K562 (cell line): ENCODE measurements at regions not wholly inside any gene's neighbourhood (a gene's known extent, or its start where the extent isn't known, plus 50 kb on each side); places are given as distances from the start of the nearest gene placed in this dataset.

Source experiments
- ATAC-seq: fragments of 200-7000 bp; cut with Tn5 transposase; 3 replicates; pipeline ENCODE4 v1.9.1; 2020; ENCODE audit warnings: moderate library complexity
- BruUV-seq: library from RNA; stranded (reverse); fragments of 400-500 nt; replicated peaks from 2 replicates; lab custom pipeline; 2021; lab: Mats Ljungman, UMichigan
- CTCF ChIA-PET: fragments of 300-600 bp; formaldehyde crosslinking; extraction: SDS; loops from one replicate; lab custom pipeline; 2021; ENCODE audit warnings: low intra/inter-chr PET ratio; lab: Yijun Ruan, JAX
- POLR2A ChIA-PET: fragments of 300-600, 350-650 bp; sonication (Branson Sonifier 250); formaldehyde crosslinking; extraction: SDS; loops from one replicate; lab custom pipeline; 2021; ENCODE audit warnings: antibody characterized with exemption, inconsistent platforms; lab: Yijun Ruan, JAX
- DNase-seq, 4 experiments: peaks; one replicate each; pipeline versions ENCODE4 v3.0.0 to v3.0.0-alpha.2; 2011 to 2018; ENCODE audit warnings: low spot score in 3 of 4, mixed read lengths in 3 of 4; ENCODE audit errors: extremely low read depth in 1 of 4
- FAIRE-seq: peaks from 2 replicates; lab custom pipeline; 2011; peaks lifted over from hg19 to GRCh38; lab: Jason Lieb, UNC
- H2AFZ ChIP-seq: 2 replicates; pipeline ENCODE4 v1.6.0; 2011; ENCODE audit warnings: low read depth, low read length, control low read depth, inconsistent platforms
- H3K27ac ChIP-seq: fragments of 200-600 bp; 3 replicates; pipeline ENCODE4 v1.8.0; 2011; ENCODE audit warnings: low read depth, mild to moderate bottlenecking, control low read depth, inconsistent platforms, low read length, moderate library complexity, mixed read lengths; ENCODE audit errors: extremely low read depth
- H3K27me3 ChIP-seq, 2 experiments: fragments of 300-600 bp in 1 of 2; 2 replicates in 1 of 2; 3 replicates in 1 of 2; pipeline versions ENCODE4 v1.6.0 to v1.8.0; 2011; ENCODE audit warnings: inconsistent platforms in 2 of 2, low read length in 2 of 2, mild to moderate bottlenecking in 1 of 2, mixed read lengths in 1 of 2, moderate library complexity in 1 of 2; ENCODE audit not compliant: control insufficient read depth in 2 of 2, insufficient read depth in 2 of 2
- H3K36me3 ChIP-seq: fragments of 300-600 bp; 3 replicates; pipeline ENCODE4 v1.8.0; 2011; ENCODE audit warnings: mild to moderate bottlenecking, low read length, inconsistent platforms; ENCODE audit not compliant: control insufficient read depth, insufficient read depth
- H3K4me1 ChIP-seq, 2 experiments: fragments of 200-600 bp in 1 of 2; replicated peaks in 1 of 2; 2 replicates in 1 of 2; 3 replicates in 1 of 2; pipeline versions ENCODE4 v1.5.1 to v1.8.0; 2011; ENCODE audit warnings: inconsistent platforms in 2 of 2, low read length in 2 of 2, mild to moderate bottlenecking in 1 of 2, mixed read lengths in 1 of 2, moderate library complexity in 1 of 2; ENCODE audit not compliant: control insufficient read depth in 2 of 2, insufficient read depth in 2 of 2
- H3K4me2 ChIP-seq: 2 replicates; pipeline ENCODE4 v1.6.1; 2011; ENCODE audit warnings: low read length, control low read depth, inconsistent platforms, mixed read lengths; ENCODE audit not compliant: insufficient read depth
- H3K4me3 ChIP-seq: fragments of 200-600 bp; sonication (generic), shearing (Covaris generic); 2 replicates; pipeline ENCODE4 v1.5.1; 2016; ENCODE audit warnings: control low read depth, inconsistent platforms
- H3K79me2 ChIP-seq: fragments of 200-600 bp; 3 replicates; pipeline ENCODE4 v1.8.0; 2011; ENCODE audit warnings: low read length, inconsistent platforms; ENCODE audit not compliant: control insufficient read depth, insufficient read depth
- H3K9ac ChIP-seq, 2 experiments: 2 replicates each; pipeline versions ENCODE4 v1.6.0 to v1.6.1; 2011; ENCODE audit warnings: low read depth in 2 of 2, low read length in 2 of 2, control low read depth in 1 of 2, inconsistent platforms in 1 of 2, mild to moderate bottlenecking in 1 of 2, mixed read lengths in 1 of 2; ENCODE audit not compliant: insufficient read depth in 1 of 2
- H3K9me1 ChIP-seq: one replicate; pipeline ENCODE4 v1.6.0; 2011; ENCODE audit warnings: inconsistent platforms, mild to moderate bottlenecking, low read length, moderate library complexity; ENCODE audit not compliant: control insufficient read depth, insufficient read depth
- H3K9me3 ChIP-seq: replicated peaks from 2 replicates; pipeline ENCODE4 v1.5.1; 2011; ENCODE audit warnings: low read depth, low read length, inconsistent platforms; ENCODE audit not compliant: control insufficient read depth, insufficient read depth
- H4K20me1 ChIP-seq: replicated peaks from 2 replicates; pipeline ENCODE4 v1.6.1; 2011; ENCODE audit warnings: low read length, inconsistent platforms, mixed read lengths; ENCODE audit not compliant: control insufficient read depth, insufficient read depth
- CC2D1A ChIP-seq: fragments of 450-650 bp; IDR thresholded peaks from 2 replicates; pipeline ENCODE4 v1.6.1; 2017; ENCODE audit warnings: mild to moderate bottlenecking
- GMEB1 ChIP-seq: fragments of 250-450 bp; sonication (Bioruptor Pico); IDR thresholded peaks from 2 replicates; pipeline ENCODE4 v1.4.0; 2020; ENCODE audit warnings: mild to moderate bottlenecking
- GTF3C2 ChIP-seq: IDR thresholded peaks from 3 replicates; pipeline ENCODE4 v1.6.1; 2011; ENCODE audit warnings: borderline replicate concordance, mild to moderate bottlenecking, moderate library complexity; ENCODE audit not compliant: insufficient read length; ENCODE audit errors: extremely low read depth
- NCOA1 ChIP-seq: fragments of 450-650 bp; IDR thresholded peaks from 2 replicates; pipeline ENCODE4 v1.6.1; 2016; ENCODE audit warnings: low read depth
- RFX1 ChIP-seq: fragments of 450-650 bp; IDR thresholded peaks from 2 replicates; pipeline ENCODE4 v1.6.1; 2016; ENCODE audit warnings: mild to moderate bottlenecking, moderate library complexity
- SIN3A ChIP-seq, 2 experiments: fragments of 150-350 bp in 1 of 2; IDR thresholded peaks; 2 replicates each; pipeline ENCODE4 v1.6.1; 2011 to 2016; ENCODE audit warnings: borderline replicate concordance in 2 of 2, low read depth in 2 of 2, low read length in 2 of 2, mild to moderate bottlenecking in 2 of 2, moderate library complexity in 2 of 2; ENCODE audit not compliant: control insufficient read depth in 1 of 2
- TEAD2 ChIP-seq: fragments of 450-650 bp; IDR thresholded peaks from 2 replicates; pipeline ENCODE4 v1.6.1; 2016; ENCODE audit warnings: missing genetic modification characterization, control low read depth, missing compliant biosample characterization
- USF2 ChIP-seq: sonication (generic); formaldehyde crosslinking; IDR thresholded peaks from 2 replicates; pipeline ENCODE4 v1.5.0; 2020; ENCODE audit warnings: missing genetic modification reagents
- ZBTB49 ChIP-seq: sonication (generic); formaldehyde crosslinking; IDR thresholded peaks from 2 replicates; pipeline ENCODE4 v1.8.0; 2022; ENCODE audit warnings: missing genetic modification reagents, mild to moderate bottlenecking, borderline replicate concordance
- ZBTB9 ChIP-seq: fragments of 450-650 bp; formaldehyde crosslinking; IDR thresholded peaks from 2 replicates; pipeline ENCODE4 v1.4.0; 2020; ENCODE audit warnings: mild to moderate bottlenecking, moderate library complexity
- ZFP91 ChIP-seq: sonication (generic); formaldehyde crosslinking; IDR thresholded peaks from 2 replicates; pipeline ENCODE4 v1.8.0; 2022; ENCODE audit warnings: mild to moderate bottlenecking, missing genetic modification reagents
- ZNF143 ChIP-seq: sonication (generic); formaldehyde crosslinking; IDR thresholded peaks from 2 replicates; pipeline ENCODE4 v1.9.0; 2022; ENCODE audit warnings: mild to moderate bottlenecking, missing genetic modification reagents
- WGBS: fragments of 100-300 bp; shearing (Covaris generic); methylation state at CpG from one replicate; pipeline ENCODE4 v1.1.6; 2016; ENCODE audit warnings: low coverage, mixed read lengths; ENCODE audit not compliant: insufficient coverage; ENCODE audit errors: missing lambda C conversion rate; 5-methylcytosine and 5-hydroxymethylcytosine counted together
- in situ Hi-C: fragments of 300-500 bp; cut with MboI; formaldehyde crosslinking; loops from 4 replicates; pipeline ENCODE4 v1.15.0; 2018; ENCODE audit warnings: inconsistent platforms, mixed read lengths
- intact Hi-C: fragments of 100-400 bp; cut with micrococcal nuclease; formaldehyde crosslinking; loops from 2 replicates; pipeline ENCODE4 v1.14.2; 2022

GRCh38 chr16:64225696-64226095 lies 896.2 kb downstream of the CDH11 start:
- Histone ChIP-seq H3K79me2 (no peaks in the 10 kb centered on the region), H3K27me3 (no peaks in the 10 kb centered on the region), H2AFZ (no peak overlapping the region), H3K9me1 (no peaks in the 10 kb centered on the region), H3K4me1 (no peaks in the 10 kb centered on the region), H3K4me3 (no peak overlapping the region), H3K9me3 (no peaks in the 10 kb centered on the region), H3K4me2 (no peak overlapping the region), H4K20me1 (no peaks in the 10 kb centered on the region), H3K27ac (no peak overlapping the region), H3K9ac (no peak overlapping the region), H3K36me3 (no peaks in the 10 kb centered on the region)
- ChIA-PET POLR2A (no interaction called here), CTCF (no interaction called here)
- in situ Hi-C loops (no loop called here), intact Hi-C loops (no loop called here)
- WGBS: 0% methylated on average over 2 of the region's 2 CpGs
- no TSS peak for BruUV-seq
- DNase-seq (no peak), FAIRE-seq (no peak), ATAC-seq (no peak)
- no peak for TF ChIP-seq ZBTB9
- no peak for TF ChIP-seq GTF3C2
- no peak for TF ChIP-seq USF2 (CRISPR knock-in tag)
- TF ChIP-seq TEAD2: no peak
- no peak for TF ChIP-seq SIN3A (IDR thresholded peaks at IDR 0.05; ENCODE audit: borderline replicate concordance in 2 of 2, control insufficient read depth in 1 of 2, low read depth in 2 of 2, low read length in 2 of 2)
- no peak for TF ChIP-seq ZFP91 (CRISPR knock-in tag)
- TF ChIP-seq NCOA1: no peak
- TF ChIP-seq GMEB1: no peak
- TF ChIP-seq CC2D1A: no peak
- TF ChIP-seq ZNF143 (CRISPR knock-in tag): no peak
- TF ChIP-seq ZBTB49 (CRISPR knock-in tag): no peak
- TF ChIP-seq RFX1: no peak
